HepG2 (cell line): ENCODE measurements at regions not wholly inside any gene's neighbourhood (a gene's known extent, or its start where the extent isn't known, plus 50 kb on each side); places are given as distances from the start of the nearest gene placed in this dataset.

ENCODE experiments used
- ATAC-seq: fragments of 200-7000 bp; cut with Tn5 transposase; 3 replicates; pipeline ENCODE4 v1.9.1; 2020; ENCODE audit warnings: mild to moderate bottlenecking, moderate library complexity
- BruUV-seq: library from RNA; stranded (reverse); fragments of 400-500 nt; replicated peaks from 2 replicates; lab custom pipeline; 2021; lab: Mats Ljungman, UMichigan
- CTCF ChIA-PET: fragments of 300-600 bp; formaldehyde crosslinking; extraction: SDS; loops from one replicate; lab custom pipeline; 2021; ENCODE audit warnings: low total read pairs, inconsistent platforms, low intra/inter-chr PET ratio; lab: Yijun Ruan, JAX
- POLR2A ChIA-PET: fragments of 350-600 bp; sonication (Branson Sonifier 250); formaldehyde crosslinking; loops from one replicate; lab custom pipeline; 2020; ENCODE audit warnings: antibody characterized with exemption, inconsistent platforms; lab: Yijun Ruan, JAX
- DNase-seq: peaks from one replicate; pipeline ENCODE4 v3.0.0-alpha.2; 2015; ENCODE audit warnings: low spot score
- FAIRE-seq: peaks from 3 replicates; lab custom pipeline; 2011; peaks lifted over from hg19 to GRCh38; lab: Jason Lieb, UNC
- H2AFZ ChIP-seq: one replicate; pipeline ENCODE4 v1.6.1; 2011; ENCODE audit warnings: low read length, inconsistent platforms
- H3K27ac ChIP-seq: fragments of 300-600 bp; 3 replicates; pipeline ENCODE4 v1.8.0; 2011; ENCODE audit warnings: mixed run types, mild to moderate bottlenecking, mixed read lengths, low read length, inconsistent platforms; ENCODE audit not compliant: insufficient read depth; ENCODE audit errors: extremely low read length
- H3K27me3 ChIP-seq, 2 experiments: fragments of 200-600 bp in 1 of 2; 2 replicates in 1 of 2; 3 replicates in 1 of 2; pipeline versions ENCODE4 v1.6.0 to v1.8.0; 2011; ENCODE audit warnings: low read length in 2 of 2, mild to moderate bottlenecking in 2 of 2, moderate library complexity in 2 of 2, inconsistent platforms in 1 of 2; ENCODE audit not compliant: insufficient read depth in 2 of 2, control insufficient read depth in 1 of 2
- H3K36me3 ChIP-seq, 2 experiments: fragments of 200-600 bp in 1 of 2; replicated peaks in 1 of 2; 2 replicates in 1 of 2; 3 replicates in 1 of 2; pipeline versions ENCODE4 v1.5.1 to v1.8.0; 2011; ENCODE audit warnings: low read length in 2 of 2, inconsistent platforms in 1 of 2; ENCODE audit not compliant: insufficient read depth in 2 of 2, control insufficient read depth in 1 of 2
- H3K4me1 ChIP-seq: 2 replicates; pipeline ENCODE4 v1.5.1; 2012; ENCODE audit warnings: low read length, inconsistent platforms; ENCODE audit not compliant: insufficient read depth
- H3K4me2 ChIP-seq: 2 replicates; pipeline ENCODE4 v1.6.0; 2011; ENCODE audit warnings: low read depth, low read length, inconsistent platforms
- H3K4me3 ChIP-seq, 3 experiments: fragments of 200-600 bp in 1 of 3; sonication (generic), shearing (Covaris generic) in 1 of 3; replicated peaks in 1 of 3; 2 replicates each; pipeline ENCODE4 v1.5.1; 2011 to 2016; ENCODE audit warnings: low read length in 3 of 3, inconsistent platforms in 2 of 3, low read depth in 2 of 3, mild to moderate bottlenecking in 2 of 3, control low read depth in 1 of 3, mixed read lengths in 1 of 3; ENCODE audit not compliant: insufficient read depth in 1 of 3
- H3K79me2 ChIP-seq: one replicate; pipeline ENCODE4 v1.6.1; 2011; ENCODE audit warnings: low read length, inconsistent platforms; ENCODE audit not compliant: insufficient read depth
- H3K9ac ChIP-seq: 2 replicates; pipeline ENCODE4 v1.6.0; 2011; ENCODE audit warnings: mild to moderate bottlenecking, low read depth, low read length, inconsistent platforms; ENCODE audit not compliant: insufficient read depth
- H3K9me3 ChIP-seq: 2 replicates; pipeline ENCODE4 v1.5.1; 2012; ENCODE audit warnings: mild to moderate bottlenecking, low read length
- H4K20me1 ChIP-seq: 2 replicates; pipeline ENCODE4 v1.6.0; 2011; ENCODE audit warnings: inconsistent platforms, mild to moderate bottlenecking, low read length, moderate library complexity; ENCODE audit not compliant: insufficient read depth
- ARID2 ChIP-seq: sonication (generic); formaldehyde crosslinking; IDR thresholded peaks from 2 replicates; pipeline ENCODE4 v1.8.1; 2022; ENCODE audit warnings: mild to moderate bottlenecking, missing genetic modification reagents, borderline replicate concordance
- SOX13 ChIP-seq, 3 experiments: fragments of 450-650 bp in 1 of 3; sonication (generic) in 1 of 3; formaldehyde crosslinking in 1 of 3; IDR thresholded peaks in 2 of 3; conservative IDR thresholded peaks in 1 of 3; 2 replicates each; pipeline versions ENCODE4 v1.5.0 to v1.6.1; 2016 to 2020; ENCODE audit warnings: antibody characterized with exemption in 1 of 3, mild to moderate bottlenecking in 1 of 3, missing compliant biosample characterization in 1 of 3, missing genetic modification reagents in 1 of 3, moderate library complexity in 1 of 3
- YEATS2 ChIP-seq: sonication (generic); formaldehyde crosslinking; IDR thresholded peaks from 2 replicates; pipeline ENCODE4 v1.4.0; 2020; ENCODE audit warnings: missing genetic modification reagents, borderline replicate concordance
- ZNF576 ChIP-seq: sonication (generic); formaldehyde crosslinking; IDR thresholded peaks from 2 replicates; pipeline ENCODE4 v1.4.0; 2020; ENCODE audit warnings: mild to moderate bottlenecking, missing genetic modification reagents
- ZNF747 ChIP-seq: sonication (generic); formaldehyde crosslinking; IDR thresholded peaks from 2 replicates; pipeline ENCODE4 v1.8.1; 2023; ENCODE audit warnings: missing genetic modification reagents, mild to moderate bottlenecking, borderline replicate concordance
- ZNF891 ChIP-seq: sonication (generic); formaldehyde crosslinking; IDR thresholded peaks from 2 replicates; pipeline ENCODE4 v1.5.0; 2020; ENCODE audit warnings: mild to moderate bottlenecking, missing genetic modification reagents
- WGBS: methylation state at CpG from one replicate; pipeline ENCODE4 v1.1.6; 2017; ENCODE audit warnings: low lambda C conversion rate; 5-methylcytosine and 5-hydroxymethylcytosine counted together
- in situ Hi-C: cut with HindIII; loops from 2 replicates; pipeline ENCODE4 v1.10.0; 2017; ENCODE audit warnings: low pct_unique_long_range_greater_than_20kb; ENCODE audit not compliant: extremely low pct_ligation_motif_present
- intact Hi-C: fragments of 100-400 bp; cut with micrococcal nuclease; formaldehyde crosslinking; loops from one replicate; pipeline ENCODE4 v1.10.0; 2022; ENCODE audit not compliant: unreplicated experiment

DNA sequence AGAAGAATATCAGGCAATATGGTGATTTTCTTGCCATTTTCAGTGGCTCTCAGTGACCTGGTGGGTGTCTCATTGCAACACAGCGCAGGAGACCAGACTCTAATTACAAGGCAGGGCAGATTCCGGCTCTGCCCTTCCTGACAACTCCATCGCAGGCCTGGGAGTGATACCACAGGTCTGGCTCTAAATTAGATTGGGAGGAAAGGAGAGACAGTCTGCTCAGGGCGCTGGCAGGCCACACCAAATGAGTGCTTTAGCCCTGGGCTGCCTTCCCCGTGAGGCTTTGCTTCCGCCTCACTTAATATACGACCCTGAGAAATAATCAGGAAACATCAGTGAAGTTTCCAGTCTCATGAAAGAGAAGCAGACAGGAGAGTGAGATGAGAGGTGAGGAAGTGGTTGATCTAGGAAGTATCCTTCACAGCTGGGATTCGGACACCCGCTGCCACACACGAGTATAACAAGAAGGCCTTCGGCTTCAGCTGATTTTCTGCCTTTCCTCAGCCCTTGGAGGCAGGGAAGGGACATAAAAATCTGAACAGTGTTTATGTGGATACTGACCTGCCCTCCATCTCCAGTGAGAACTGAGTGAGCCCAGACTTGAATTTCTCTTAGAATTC, 73.7 kb upstream of the PROK2 start:
- DNase-seq (no peak), FAIRE-seq (no peak), ATAC-seq (no peak)
- TF ChIP-seq ARID2 (CRISPR knock-in tag) = no peak
- no peak for TF ChIP-seq ZNF891 (CRISPR knock-in tag)
- no peak for TF ChIP-seq ZNF576 (CRISPR knock-in tag)
- no TSS peak for BruUV-seq
- ChIA-PET POLR2A (no interaction called here), CTCF (no interaction called here)
- 41% methylated on average over 10 of the region's 11 CpGs for WGBS
- H3K27ac ChIP-seq = no peak overlapping the region
- H3K4me3 ChIP-seq = no peak overlapping the region
- H3K79me2 ChIP-seq = no peaks in the 10 kb centered on the region
- no peak overlapping the region for H2AFZ ChIP-seq
- no peaks in the 10 kb centered on the region for H4K20me1 ChIP-seq
- intact Hi-C loops = loop anchor here (1.0 to 2.0 kb wide), 2 partner anchors 128 to 148 kb away; no protein-coding TSS in a partner anchor
- H3K9ac ChIP-seq = no peak overlapping the region
- H3K9me3 ChIP-seq = no peaks in the 10 kb centered on the region
- in situ Hi-C loops = loop anchor here (5.0 kb wide), 1 partner anchor 136 kb away; no protein-coding TSS in a partner anchor
- H3K27me3 ChIP-seq = peaks cover 1 to 14% of the 10 kb centered on the region in 2 experiments; a peak in 3 of 5 replicates
- no peaks in the 10 kb centered on the region for H3K36me3 ChIP-seq
- H3K4me1 ChIP-seq = no peaks in the 10 kb centered on the region
- no peak overlapping the region for H3K4me2 ChIP-seq

DNA sequence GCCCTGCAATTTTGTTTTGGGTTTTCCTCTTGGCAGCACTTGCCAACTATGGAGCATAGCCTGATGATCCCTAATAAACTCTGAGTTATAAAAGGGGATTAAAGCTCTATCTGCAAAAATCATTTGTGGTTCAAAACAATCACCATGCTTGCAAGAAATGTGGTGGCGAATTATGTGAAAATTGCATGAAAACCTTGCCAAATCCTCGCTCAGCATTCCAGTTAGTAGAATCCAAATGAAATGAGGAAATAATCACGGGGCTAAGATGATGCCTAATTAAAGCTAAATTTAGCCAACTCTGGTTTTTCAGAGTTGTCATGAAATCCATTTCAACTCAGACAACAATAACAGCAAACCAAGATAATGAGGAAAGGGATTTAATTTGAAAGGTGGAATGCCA, 73.0 kb upstream of the PROK2 start:
- CTCF ChIA-PET = no interaction called here
- Histone ChIP-seq H3K27ac (no peak overlapping the region), H3K79me2 (no peaks in the 10 kb centered on the region)
- in situ Hi-C loops = loop anchor here (5.0 kb wide), 1 partner anchor 136 kb away; no protein-coding TSS in a partner anchor
- TF ChIP-seq YEATS2 (CRISPR knock-in tag) (no peak), ZNF747 (CRISPR knock-in tag) (no peak), SOX13 (IDR thresholded peaks at IDR 0.05) (no peak), SOX13 (CRISPR knock-in tag; conservative IDR thresholded peaks at IDR 0.05 in 1 of 2, IDR thresholded peaks at IDR 0.05 in 1 of 2) (no peak)
- TF ChIP-seq, all 625 proteins: peak for 0
- POLR2A ChIA-PET = no interaction called here
- no peaks in the 10 kb centered on the region for H3K36me3 ChIP-seq
- no peak overlapping the region for H3K4me2 ChIP-seq
- H2AFZ ChIP-seq = no peak overlapping the region
- no peak for ATAC-seq
- H3K4me3 ChIP-seq = no peak overlapping the region
- no peak for DNase-seq
- no peak for FAIRE-seq
- intact Hi-C loops = loop anchor here (2.0 kb wide), 1 partner anchor 147 kb away; no protein-coding TSS in a partner anchor
- 24% methylated on average over 3 of the region's 3 CpGs for WGBS
- no TSS peak for BruUV-seq
- no peaks in the 10 kb centered on the region for H3K4me1 ChIP-seq
- H3K9me3 ChIP-seq = no peaks in the 10 kb centered on the region
- no peak overlapping the region for H3K9ac ChIP-seq
- no peaks in the 10 kb centered on the region for H4K20me1 ChIP-seq
- peaks cover 1 to 21% of the 10 kb centered on the region in 2 experiments; a peak in 3 of 5 replicates for H3K27me3 ChIP-seq
